ENCODE measurements at regions not wholly inside any gene's neighbourhood (a gene's known extent, or its start where the extent isn't known, plus 50 kb on each side); places are given as distances from the start of the nearest gene placed in this dataset.

GRCh38 chr9:104987743-104988142 lies 59.8 kb upstream of the ABCA1 start:
- TF ChIP-seq CTCF (IDR thresholded peaks at IDR 0.05) (no peak), POLR2A (IDR thresholded peaks at IDR 0.05) (no peak)
